ENCODE measurements at regions not wholly inside any gene's neighbourhood (a gene's known extent, or its start where the extent isn't known, plus 50 kb on each side); places are given as distances from the start of the nearest gene placed in this dataset.
"Not testable (repeated sequence)": the region's sequence is repeated elsewhere in the genome, so short reads cannot be mapped to it uniquely, and the experiment has no call there.

DNA sequence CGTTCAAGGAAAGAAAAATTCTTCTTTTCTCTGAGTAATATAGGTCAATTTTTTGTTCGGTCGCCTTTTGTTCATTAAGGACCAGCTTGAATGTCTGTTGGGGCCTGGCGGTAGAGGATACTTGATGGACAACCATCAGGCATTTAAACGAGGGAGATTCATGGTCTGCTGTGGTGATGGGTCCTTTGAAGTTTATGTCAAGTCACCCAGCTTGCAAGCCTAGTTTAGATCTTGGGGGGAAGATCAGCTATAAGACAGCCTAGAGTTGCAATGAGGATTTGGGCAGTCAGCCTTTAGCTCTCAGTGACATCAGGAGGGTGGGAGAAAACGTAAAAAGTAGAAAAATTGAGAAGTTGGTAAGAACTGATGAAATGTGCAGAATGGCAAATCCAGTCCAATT, 80.2 kb upstream of the SPRY4 start:
- no peak for DNase-seq (ENCODE audit: low read depth)

DNA sequence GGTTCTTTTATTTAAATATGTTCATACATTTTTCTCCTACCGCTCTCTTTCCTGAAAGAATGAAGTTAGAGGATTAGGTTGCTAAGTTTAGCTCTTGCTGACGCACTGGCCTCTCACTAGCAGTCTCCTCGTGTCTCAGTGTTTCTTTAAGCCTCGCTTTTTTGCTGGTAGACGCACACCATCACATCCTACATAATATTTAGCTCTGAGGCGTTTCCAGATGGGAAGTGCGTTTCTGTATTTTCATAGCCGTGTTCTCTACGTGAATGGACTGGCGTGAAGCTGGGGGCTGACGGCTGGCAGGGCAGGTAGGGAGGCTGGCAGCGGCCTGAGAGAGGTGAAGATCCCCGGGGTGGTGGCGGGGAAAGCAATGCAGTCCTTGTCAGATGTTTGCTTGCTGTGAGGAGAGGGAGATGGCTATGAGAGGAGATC, 79.2 kb upstream of the SPRY4 start:
- DNase-seq (ENCODE audit: low read depth) = no peak

DNA sequence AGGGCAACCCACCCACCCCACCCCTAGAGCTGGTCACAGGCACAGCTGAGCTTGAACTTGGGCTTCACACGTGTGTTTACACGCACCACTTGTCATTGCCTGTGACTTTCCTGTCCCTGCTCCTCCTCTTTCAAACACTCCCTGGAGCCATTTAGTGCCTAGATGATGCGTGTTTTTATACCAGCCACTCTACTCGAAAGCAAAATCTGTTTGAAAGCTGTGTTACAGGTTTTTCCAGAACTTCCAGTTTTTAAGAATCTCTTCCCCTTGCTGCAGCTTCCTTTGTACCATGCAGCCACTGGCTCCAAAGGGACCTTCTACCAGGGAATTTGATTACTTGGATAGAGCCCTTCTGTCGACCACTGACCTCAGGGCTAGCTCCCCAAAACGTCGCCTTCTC, 78.8 kb upstream of the SPRY4 start:
- no peak for DNase-seq (ENCODE audit: low read depth)

DNA sequence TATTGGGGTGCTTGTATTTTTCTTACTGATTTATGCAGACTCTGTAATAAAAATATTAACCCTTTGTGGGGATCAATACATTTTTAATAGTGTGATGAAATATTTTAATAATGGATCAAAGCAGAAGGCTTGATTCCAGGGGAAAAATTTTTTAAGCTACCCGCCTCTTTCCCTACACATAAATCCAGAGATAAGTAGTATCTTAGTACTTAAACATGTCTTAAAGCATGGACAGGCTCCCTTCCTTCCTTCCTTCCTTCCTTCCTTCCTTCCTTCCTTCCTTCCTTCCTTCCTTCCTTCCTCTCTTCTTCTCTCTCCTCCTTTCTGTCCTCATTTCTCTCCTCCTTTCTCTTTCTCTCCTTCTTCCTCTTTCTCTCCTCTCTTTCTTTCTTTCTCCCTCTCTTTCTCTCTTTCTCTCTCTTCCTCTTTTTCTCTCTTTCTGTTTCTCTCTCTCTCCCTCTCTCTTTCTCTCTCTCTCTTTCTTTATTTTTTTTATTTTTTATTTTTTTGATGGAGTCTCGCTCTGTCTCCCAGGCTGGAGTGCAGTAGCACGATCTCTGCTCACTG, 78.0 kb upstream of the SPRY4 start:
- no peak for DNase-seq (ENCODE audit: low read depth)

DNA sequence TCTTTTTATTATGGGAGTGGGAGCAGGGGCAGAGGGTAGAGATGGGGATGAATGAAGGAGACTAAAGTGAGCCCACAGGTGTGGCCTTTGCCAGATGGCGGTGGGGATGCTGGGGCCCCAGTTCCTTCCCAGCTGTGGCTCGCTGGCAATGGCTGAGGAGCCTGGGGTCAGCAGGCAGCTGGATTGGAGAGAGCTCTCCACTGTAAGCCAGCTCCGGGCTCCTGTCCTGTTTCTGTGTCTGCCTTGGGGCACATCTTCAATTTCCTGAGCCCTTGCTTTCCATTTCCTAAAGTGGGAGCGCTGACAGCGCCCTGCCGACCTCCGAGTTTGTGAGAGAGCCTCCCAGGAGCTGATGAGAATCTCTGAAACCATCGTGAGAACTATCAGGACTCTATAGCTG, 75.6 kb upstream of the SPRY4 start:
- no peak for DNase-seq (ENCODE audit: low read depth)

DNA sequence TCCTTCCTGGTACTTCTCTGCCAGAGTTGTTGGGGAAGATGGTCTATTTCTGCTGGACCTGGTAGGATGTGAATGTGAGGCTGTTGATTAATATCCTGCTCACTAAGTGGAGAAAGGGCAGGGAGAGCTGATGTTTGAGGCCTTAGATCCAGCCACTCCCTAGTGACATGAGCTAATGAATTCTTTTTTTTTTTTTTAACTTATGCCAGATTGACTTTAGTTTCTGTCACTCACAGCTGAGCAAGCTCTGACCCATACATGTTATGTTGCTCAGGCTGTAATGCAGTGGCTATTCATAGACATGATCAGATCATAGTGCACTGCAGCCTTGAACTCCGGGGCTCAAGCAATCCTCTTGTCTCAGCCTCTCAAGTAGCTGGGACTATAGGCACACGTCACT, 75.1 kb upstream of the SPRY4 start:
- no peak for DNase-seq (ENCODE audit: low read depth)

DNA sequence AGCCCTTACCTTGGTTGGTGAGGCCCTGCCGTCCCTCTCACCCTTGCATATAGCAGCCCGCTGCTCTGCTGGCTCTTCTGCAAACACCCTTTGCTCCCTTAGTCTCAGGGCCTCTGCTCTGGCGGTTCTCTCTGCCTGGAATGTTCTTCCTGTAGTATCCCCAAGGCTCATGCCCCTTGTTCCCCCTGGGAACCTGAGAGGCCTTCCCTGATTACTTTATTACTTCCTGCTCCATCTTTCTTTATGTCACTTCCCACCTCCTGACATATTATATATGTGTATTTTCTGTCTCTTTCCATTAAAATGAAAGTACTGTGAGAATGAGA, 73.9 kb upstream of the SPRY4 start:
- no peak for DNase-seq (ENCODE audit: low read depth)

DNA sequence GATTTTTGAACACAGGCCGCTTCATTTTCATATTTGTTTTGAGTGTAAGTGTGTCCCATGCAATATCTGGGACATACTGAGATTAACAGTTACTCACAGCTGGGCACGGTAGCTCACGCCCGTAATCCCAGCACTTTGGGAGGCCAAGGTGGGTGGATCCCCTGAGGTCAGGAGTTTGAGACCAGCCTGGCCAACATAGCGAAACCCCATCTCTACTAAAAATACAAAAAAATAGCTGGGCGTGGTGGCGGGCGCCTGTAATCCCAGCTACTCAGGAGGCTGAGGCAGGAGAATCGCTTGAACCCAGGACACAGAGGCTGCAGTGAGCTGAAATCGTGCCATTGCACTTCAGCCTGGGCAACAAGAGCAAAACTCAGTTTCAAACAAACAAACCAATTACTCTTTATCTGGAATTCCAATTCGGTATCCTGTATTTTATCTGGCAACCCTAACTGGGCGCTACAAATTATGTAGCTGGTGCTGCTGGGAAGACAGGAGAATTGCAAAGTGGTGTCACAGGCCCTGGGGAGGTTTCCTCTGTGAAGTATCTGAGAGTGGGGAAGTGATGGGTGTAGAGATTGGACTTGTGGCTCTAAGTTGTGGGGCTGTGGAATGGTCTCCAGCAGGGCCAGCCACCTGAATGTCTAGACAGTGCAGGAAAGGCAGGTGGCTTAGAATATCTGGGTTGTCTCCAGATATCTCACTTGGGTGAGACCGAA, 73.3 kb upstream of the SPRY4 start:
- not testable (repeated sequence) for DNase-seq (ENCODE audit: low read depth)

DNA sequence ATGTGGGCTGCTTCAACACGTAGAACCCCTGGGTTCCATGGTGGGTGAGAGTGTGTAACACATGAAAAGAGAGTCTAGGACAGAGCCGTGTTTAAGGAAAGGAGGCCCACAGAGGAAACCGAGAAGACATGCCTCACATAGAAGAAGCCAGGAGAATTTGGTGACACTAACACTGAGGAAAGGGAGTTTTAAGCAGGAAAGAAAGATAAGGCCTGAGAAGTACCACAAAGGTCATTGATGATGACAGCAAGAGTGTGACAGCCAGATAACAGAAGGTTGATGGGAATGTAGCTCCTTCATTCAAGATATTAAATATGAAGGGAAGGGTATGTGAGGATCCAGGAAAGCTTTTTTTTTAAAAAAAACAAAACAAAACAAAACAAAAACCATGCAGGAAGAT, 72.4 kb upstream of the SPRY4 start:
- DNase-seq (ENCODE audit: low read depth) = no peak

DNA sequence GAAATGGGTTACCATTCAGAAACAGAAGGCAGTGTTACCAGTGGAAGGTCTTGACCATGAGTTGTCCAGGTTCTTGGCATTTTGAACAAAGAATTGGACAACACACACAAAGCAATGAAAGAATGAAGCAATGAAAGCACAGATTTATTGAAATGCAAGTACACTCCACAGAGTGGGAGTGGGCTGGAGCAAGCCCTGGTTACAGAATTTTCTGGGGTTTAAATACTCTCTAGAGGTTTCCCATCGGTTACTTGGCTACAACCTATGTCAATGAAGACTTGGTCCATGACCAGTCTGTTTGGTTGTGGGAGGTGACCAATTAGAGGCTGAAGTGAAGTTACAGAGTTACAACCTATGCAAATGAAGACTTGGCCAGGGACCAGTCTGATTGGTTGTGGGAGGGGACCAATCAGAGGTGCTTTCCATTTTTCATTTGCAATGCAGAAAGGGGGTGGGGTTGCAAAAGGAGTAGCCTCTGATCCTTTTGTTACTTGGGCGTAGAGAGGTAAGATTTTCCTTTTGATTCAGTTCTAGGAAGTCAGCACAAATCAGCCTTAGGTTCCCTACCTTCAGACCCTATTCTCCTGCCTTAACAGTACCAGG, 71.7 kb upstream of the SPRY4 start:
- DNase-seq (ENCODE audit: low read depth) = no peak

DNA sequence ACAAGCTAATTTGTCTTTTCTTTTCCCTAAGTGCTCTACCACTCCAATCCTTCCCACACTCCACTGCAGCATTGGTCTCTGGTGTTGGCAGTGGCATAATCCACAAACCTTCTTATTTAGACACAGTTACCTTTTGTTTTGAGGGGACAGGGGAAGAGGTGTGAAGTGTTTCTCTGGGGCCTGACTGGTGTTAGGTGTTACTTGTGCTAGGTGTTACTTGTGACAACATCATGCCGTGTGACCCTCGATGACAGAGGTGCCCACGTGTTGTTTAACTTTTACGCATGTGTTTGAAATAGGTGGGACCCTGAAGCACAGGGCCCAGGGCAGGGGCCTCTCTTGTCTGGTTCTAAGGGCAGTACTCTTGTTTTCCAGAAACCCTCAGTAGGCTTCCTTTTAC, 70.5 kb upstream of the SPRY4 start:
- DNase-seq (ENCODE audit: low read depth) = no peak

DNA sequence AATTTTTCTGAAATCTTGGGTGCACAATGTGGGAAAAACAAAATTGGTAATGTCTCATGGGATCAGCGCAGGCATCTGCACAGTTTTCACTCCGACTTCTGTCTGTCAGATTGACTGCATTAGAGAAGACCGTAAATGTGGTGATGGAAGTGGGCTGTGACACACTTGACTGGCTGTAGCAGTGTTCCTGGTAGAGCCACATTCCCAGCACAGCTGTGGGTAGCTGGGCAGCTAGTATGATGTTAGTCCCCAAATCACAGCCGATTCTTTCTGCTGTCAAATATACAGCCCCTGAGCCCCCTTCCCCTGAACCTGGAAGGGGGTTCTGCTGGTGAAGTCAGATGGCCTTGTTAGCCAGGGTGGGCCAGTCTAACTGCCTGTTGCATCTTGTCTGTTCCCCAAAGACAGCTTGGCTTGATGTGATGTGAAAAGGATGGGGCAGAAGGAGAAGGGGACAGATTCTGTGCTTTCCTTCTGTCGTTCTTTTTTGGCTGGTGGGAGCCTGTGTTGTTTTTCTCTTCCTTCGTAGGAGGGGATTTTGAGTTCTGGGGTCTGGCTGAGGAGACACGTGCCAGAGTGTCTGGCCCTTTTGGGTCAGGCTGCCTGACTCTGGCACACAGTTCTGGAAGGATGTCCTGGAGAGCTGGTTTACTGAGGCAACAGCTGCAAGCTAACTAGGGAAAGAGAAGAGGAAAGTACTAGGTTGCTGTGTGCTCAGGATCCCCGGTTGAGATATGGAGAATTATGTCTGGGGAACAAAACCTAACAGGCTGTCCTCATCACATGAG, 66.4 kb upstream of the SPRY4 start:
- no peak for DNase-seq (ENCODE audit: low read depth)

DNA sequence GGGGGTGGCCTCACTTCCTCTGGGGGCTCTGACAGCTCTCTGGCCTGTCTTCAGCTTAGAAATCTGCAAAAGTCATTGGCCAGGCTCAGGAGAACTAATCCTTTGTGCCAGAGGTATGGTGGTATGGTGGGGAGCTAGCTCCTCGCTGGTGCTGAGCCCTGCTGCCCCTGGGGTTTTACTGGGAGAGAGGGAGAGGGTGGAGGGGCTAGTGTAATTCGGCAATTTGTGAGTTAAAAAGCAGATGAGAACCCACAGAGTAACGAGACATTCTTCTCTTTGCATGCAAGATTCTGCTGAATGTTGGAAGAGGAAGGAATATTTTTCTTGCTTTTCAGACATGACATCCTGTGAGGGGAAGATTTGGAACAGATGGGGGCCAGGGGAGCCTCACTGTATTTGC, 65.5 kb upstream of the SPRY4 start:
- no peak for DNase-seq (ENCODE audit: low read depth)

DNA sequence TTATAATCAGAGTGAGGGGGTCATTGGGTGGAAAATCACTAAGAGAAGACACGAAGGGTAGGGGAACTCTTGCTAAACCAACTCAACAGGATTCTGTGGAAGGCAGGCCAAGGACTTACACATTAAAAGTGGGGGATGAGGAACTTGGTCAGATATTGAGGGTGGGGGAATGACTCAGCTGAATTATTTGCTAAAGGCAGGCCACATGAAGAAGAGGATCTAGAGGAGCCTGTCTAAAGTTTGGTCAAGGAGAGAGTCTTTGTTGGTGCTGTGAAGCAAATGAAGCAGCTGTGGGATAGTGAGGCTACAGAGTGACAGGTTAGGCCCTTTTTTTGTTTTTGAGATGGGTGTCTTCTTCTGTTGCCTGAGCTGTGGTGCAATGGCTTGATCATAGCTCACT, 63.9 kb upstream of the SPRY4 start:
- DNase-seq (ENCODE audit: low read depth) = no peak

DNA sequence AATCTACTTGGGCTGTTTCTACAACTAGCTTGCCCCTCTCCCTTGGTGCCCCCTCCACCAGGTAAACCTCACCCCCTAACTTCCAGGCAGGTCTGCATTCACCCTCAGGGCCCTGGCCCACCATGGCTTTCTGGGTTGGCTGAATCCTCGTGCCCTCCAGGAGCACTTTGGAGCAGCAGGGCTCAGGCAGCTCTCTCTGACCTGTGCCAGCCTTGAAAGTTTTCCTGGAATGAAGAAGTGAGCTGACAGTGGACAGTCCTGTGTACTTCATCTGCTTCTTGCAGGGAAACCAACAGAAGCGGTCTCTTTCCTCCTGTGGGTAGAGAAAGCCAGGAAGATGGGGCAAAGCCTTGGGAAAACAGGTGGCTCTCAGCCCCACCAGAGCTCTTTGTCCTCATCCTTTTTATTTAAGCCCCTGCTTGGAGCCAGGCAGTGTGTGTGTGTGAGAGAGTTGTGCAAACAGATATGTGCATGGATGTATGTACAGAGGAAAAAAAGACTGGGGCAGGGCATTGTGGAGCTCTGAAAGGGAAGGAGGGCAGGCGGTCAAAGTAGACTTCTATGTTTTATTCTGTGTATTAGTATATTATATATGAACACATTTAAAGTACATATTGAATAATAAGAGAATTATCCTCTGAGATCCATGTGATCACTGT, 62.3 kb upstream of the SPRY4 start:
- no peak for DNase-seq (ENCODE audit: low read depth)

DNA sequence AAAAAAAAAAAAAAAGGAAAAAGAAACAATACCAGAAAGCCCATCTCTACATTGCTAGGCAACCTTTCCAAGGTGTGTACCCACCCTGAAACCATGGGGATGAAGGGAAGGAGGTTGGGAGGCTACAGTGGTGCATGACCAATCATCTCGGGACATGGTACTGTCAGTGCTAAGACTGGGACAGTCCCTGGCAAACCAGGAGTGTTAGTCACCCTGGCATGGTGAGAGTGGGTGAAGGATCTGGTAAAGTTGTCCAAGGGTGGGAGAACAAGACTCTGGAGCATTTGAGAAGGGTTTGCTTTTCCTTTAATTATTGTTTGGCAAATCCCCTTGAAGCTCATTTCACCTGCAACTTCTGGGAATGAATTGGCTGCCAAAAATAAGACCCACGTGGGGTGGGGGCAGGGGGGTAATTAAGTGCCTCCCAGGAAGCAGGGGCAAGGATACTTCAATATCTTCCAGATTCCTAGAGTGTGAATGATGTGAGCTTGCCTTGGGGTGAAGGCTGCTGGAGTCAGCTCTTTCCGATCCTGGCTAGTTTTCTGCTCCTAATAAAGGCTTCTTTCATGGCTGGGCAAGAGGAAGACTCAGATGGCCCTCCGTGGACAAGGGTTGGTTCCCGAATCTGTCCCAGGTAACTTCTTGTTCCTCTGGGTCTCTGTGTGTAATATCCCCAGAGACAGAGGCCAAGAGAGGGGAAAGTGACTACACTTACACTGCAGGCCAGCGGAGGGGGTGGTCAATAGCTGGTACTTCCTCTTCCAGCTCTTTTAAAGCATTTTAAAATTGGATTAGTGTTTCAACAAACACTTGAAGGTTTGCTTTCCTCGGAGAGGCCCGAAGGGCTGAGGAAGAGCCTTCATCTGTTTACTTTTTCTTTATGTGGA, 61.6 kb upstream of the SPRY4 start:
- DNase-seq (ENCODE audit: low read depth) = no peak

DNA sequence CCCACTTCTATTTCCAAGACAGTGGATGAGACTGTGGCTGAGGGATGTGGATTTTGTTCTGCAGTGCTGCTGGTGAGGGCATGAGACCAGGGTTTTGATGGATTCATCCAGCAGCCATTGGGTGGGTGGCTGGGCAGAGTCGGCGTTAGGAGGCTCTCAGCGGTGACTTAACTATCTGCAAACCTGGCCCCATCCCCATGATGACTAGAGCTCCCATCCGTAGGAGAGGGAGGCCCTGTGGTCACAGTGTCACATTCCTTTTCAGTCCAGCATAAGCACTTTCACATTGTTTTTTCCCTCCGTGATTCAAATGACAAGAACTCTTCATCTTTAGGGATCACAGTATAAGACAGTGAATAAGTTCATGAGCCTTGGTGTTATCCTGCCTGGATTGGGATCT, 60.4 kb upstream of the SPRY4 start:
- no peak for DNase-seq (ENCODE audit: low read depth)

DNA sequence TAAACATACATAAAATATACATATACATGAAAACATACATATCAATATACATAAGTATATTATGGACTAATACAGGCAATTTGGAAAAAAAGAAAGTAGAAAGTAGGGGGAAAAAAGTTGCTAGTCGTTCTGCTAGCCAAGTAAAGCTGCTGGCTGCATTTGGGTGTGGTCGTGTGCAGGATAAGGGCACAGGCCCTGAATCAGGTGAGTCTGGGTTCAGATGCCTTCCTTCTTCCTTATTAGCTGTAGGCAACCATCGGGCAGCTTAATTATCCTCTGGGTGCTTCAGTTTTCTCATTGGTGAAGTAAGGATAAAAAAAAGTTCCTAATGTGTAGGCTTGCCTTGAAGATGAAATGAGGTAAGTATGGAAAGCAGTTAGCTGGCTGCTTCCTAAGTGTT, 59.2 kb upstream of the SPRY4 start:
- no peak for DNase-seq (ENCODE audit: low read depth)

DNA sequence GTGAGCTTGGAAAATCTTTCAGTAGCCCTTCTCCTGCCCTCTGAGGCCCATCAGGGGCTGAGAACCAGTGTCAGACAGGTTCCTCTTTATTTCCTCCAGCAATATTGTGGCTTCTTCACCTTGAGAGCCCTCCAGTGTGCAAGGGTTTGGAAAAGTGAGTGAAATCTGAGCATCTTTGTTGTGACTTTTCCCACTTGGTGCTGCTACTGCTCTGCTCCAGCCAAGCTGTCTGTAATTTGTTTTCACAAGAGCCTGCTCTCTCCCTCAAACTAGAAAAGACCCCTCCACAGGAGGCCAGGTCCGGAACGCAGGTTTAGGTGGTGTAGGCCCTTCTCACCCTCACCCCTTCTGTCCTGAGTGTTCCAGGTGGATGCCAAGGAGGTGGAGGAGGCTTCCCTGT, 57.4 kb upstream of the SPRY4 start:
- DNase-seq (ENCODE audit: low read depth) = no peak

DNA sequence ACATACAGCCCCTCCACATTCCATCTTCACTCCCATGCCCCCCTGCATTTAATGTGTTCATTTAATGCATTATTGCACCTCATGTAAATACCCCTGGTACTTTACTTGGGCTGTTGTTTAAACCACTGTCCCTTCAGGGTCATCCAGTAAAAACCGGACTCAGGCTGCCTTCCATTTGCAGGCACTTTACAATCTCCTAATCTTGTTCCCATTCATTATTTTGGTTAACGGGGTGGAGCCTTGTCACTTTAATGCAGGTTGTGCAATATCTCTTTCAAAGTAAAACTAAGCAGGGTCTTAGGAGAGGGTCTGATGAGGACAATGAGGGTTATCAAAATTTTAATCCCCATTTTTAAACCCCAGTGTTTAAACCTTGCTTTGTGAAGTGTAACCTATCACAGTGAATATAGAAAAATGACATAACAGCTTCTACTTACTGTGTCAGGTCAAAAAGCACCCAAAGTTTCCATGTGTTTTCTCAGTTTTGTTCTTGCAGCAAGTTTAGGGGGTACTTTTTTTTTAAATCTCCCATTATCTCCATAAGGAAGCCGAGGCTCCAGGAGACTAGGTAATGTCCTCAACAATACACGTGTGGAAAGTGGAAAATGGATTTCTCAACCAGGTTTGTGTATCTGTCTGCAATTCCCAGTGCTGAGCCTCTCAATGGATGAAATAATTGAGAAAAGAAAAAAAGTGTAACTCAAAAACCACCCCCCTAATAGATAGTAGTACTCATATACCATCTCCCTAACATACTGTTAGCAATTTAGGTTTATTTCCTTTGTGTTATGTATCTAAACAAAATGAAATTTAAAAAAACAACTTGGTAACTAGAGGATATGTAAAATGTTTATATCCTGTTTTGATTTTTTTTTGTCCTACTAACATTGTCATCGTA, 54.2 kb upstream of the SPRY4 start:
- no peak for DNase-seq (ENCODE audit: low read depth)
